GM12878 (cell line): ENCODE measurements at regions not wholly inside any gene's neighbourhood (a gene's known extent, or its start where the extent isn't known, plus 50 kb on each side); places are given as distances from the start of the nearest gene placed in this dataset.

Experiments used
- BCL3 ChIP-seq: IDR thresholded peaks from 2 replicates; pipeline ENCODE4 v1.6.1; 2011; ENCODE audit warnings: borderline replicate concordance, low read depth, mild to moderate bottlenecking, moderate library complexity, low read length; ENCODE audit not compliant: insufficient read depth, poor library complexity, severe bottlenecking
- CREB1 ChIP-seq: IDR thresholded peaks from 2 replicates; pipeline ENCODE4 v1.6.1; 2012; ENCODE audit warnings: low read depth, mild to moderate bottlenecking, inconsistent platforms
- CTCF ChIP-seq, 3 experiments: IDR thresholded peaks in 2 of 3; conservative IDR thresholded peaks in 1 of 3; 2 replicates each; pipeline ENCODE4 v1.5.1; 2011; ENCODE audit warnings: low read depth in 3 of 3, low read length in 3 of 3, mild to moderate bottlenecking in 3 of 3, control low read depth in 2 of 3, moderate library complexity in 2 of 3, inconsistent platforms in 1 of 3, mixed read lengths in 1 of 3; ENCODE audit not compliant: control insufficient read depth in 2 of 3, insufficient read depth in 1 of 3; ENCODE audit errors: extremely low read depth in 1 of 3
- EED ChIP-seq: sonication (generic); IDR thresholded peaks from 2 replicates; pipeline ENCODE4 v1.6.1; 2016; ENCODE audit warnings: antibody characterized with exemption, low read depth
- EP300 ChIP-seq, 2 experiments: fragments of 150-350 bp in 1 of 2; IDR thresholded peaks; 2 replicates each; pipeline ENCODE4 v1.6.1; 2011 to 2012; ENCODE audit warnings: low read depth in 2 of 2, low read length in 2 of 2, borderline replicate concordance in 1 of 2, improper control_type of control experiment in 1 of 2, inconsistent platforms in 1 of 2; ENCODE audit not compliant: control insufficient read depth in 1 of 2
- GABPA ChIP-seq: IDR thresholded peaks from 2 replicates; pipeline ENCODE4 v1.6.1; 2014; ENCODE audit warnings: antibody characterized with exemption, low read depth, mild to moderate bottlenecking, inconsistent platforms
- IRF3 ChIP-seq: fragments of 450-650 bp; IDR thresholded peaks from 2 replicates; pipeline ENCODE4 v1.6.1; 2014; ENCODE audit warnings: mild to moderate bottlenecking
- NFYA ChIP-seq: IDR thresholded peaks from 2 replicates; pipeline ENCODE4 v1.6.1; 2011; ENCODE audit warnings: low read depth, mild to moderate bottlenecking, low read length, improper control_type of control experiment, borderline replicate concordance
- NFYB ChIP-seq: IDR thresholded peaks from 2 replicates; pipeline ENCODE4 v1.6.1; 2011; ENCODE audit warnings: low read depth, mild to moderate bottlenecking, low read length, improper control_type of control experiment, moderate library complexity; ENCODE audit not compliant: insufficient read depth
- POLR2A ChIP-seq: IDR thresholded peaks from 2 replicates; pipeline ENCODE4 v1.6.1; 2011; ENCODE audit warnings: low read depth, mild to moderate bottlenecking, low read length
- TBL1XR1 ChIP-seq: IDR thresholded peaks from 2 replicates; pipeline ENCODE4 v1.6.1; 2012; ENCODE audit warnings: low read depth, low read length, improper control_type of control experiment
- USF1 ChIP-seq: IDR thresholded peaks from 2 replicates; pipeline ENCODE4 v1.6.1; 2011; ENCODE audit warnings: borderline replicate concordance, low read depth, mild to moderate bottlenecking, moderate library complexity, mixed read lengths, low read length; ENCODE audit not compliant: insufficient read depth; ENCODE audit errors: extremely low read length
- USF2 ChIP-seq: IDR thresholded peaks from 2 replicates; pipeline ENCODE4 v1.6.1; 2011; ENCODE audit warnings: low read depth, low read length, improper control_type of control experiment, borderline replicate concordance

GRCh38 chr19:29299416-29300380, 86.7 kb upstream of the UQCRFS1 start:
- no peak for TF ChIP-seq USF2
- no peak for TF ChIP-seq USF1
- TF ChIP-seq BCL3: no peak
- no peak for TF ChIP-seq IRF3
- no peak for TF ChIP-seq GABPA
- no peak for TF ChIP-seq CREB1
- TF ChIP-seq POLR2A: no peak
- TF ChIP-seq EP300 (IDR thresholded peaks at IDR 0.05; ENCODE audit: borderline replicate concordance in 1 of 2, control insufficient read depth in 1 of 2, low read depth in 2 of 2, low read length in 2 of 2): no peak
- TF ChIP-seq EED: no peak
- TF ChIP-seq CTCF (IDR thresholded peaks at IDR 0.05 in 2 of 3, conservative IDR thresholded peaks at IDR 0.05 in 1 of 3; ENCODE audit: control insufficient read depth in 2 of 3, extremely low read depth in 1 of 3, insufficient read depth in 1 of 3, low read depth in 3 of 3, low read length in 3 of 3): no peak
- no peak for TF ChIP-seq NFYA
- no peak for TF ChIP-seq NFYB
- no peak for TF ChIP-seq TBL1XR1
